HCT116 (cell line): ENCODE measurements at regions not wholly inside any gene's neighbourhood (a gene's known extent, or its start where the extent isn't known, plus 50 kb on each side); places are given as distances from the start of the nearest gene placed in this dataset.

Source experiments
- ATAC-seq: fragments of 200-7000 bp; cut with Tn5 transposase; 2 replicates; pipeline ENCODE4 v1.9.1; 2020; ENCODE audit warnings: mild to moderate bottlenecking, moderate library complexity
- BruUV-seq: library from RNA; stranded (reverse); fragments of 400-500 nt; replicated peaks from 2 replicates; lab custom pipeline; 2021; lab: Mats Ljungman, UMichigan
- CTCF ChIA-PET: fragments of 300-600 bp; sonication (Branson Sonifier 250); formaldehyde crosslinking; loops from one replicate; lab custom pipeline; 2021; ENCODE audit warnings: antibody characterized with exemption; lab: Charles Lee
- POLR2A ChIA-PET: fragments of 300-600, 350-600 bp; sonication (Branson Sonifier 250); formaldehyde crosslinking; loops from one replicate; lab custom pipeline; 2021; ENCODE audit warnings: antibody characterized with exemption; lab: Charles Lee
- RAD21 ChIA-PET, 2 experiments: fragments of 300-600 bp; sonication (Branson Sonifier 250); formaldehyde crosslinking; loops; one replicate each; lab custom pipeline; 2023; ENCODE audit warnings: low total read pairs in 2 of 2; ENCODE audit not compliant: uncharacterized antibody in 2 of 2, unreplicated experiment in 2 of 2, low non-redundant PET in 1 of 2; lab: Charles Lee
- DNase-seq: peaks from one replicate; pipeline ENCODE4 v3.0.0-alpha.2; 2010; ENCODE audit warnings: low read depth, low spot score
- H2AFZ ChIP-seq: fragments of 200-600 bp; shearing (Covaris generic), sonication (generic); 2 replicates; pipeline ENCODE4 v1.6.1; 2017; ENCODE audit warnings: low read depth, mixed run types, mixed read lengths, antibody characterized with exemption, low read length; ENCODE audit not compliant: poor library complexity, severe bottlenecking
- H3K27ac ChIP-seq: 2 replicates; pipeline ENCODE4 v1.5.1; 2012; ENCODE audit warnings: low read depth, low read length
- H3K27me3 ChIP-seq: fragments of 200-600 bp; sonication (generic); 2 replicates; pipeline ENCODE4 v1.6.1; 2016; ENCODE audit warnings: mixed run types, low read length, mixed read lengths; ENCODE audit not compliant: insufficient read depth
- H3K36me3 ChIP-seq, 2 experiments: fragments of 200-500 bp in 1 of 2; fragments of 200-600 bp in 1 of 2; sonication (Bioruptor generic) in 1 of 2; sonication (generic) in 1 of 2; 2 replicates each; pipeline versions ENCODE4 v1.5.1 to v1.6.1; 2014 to 2016; ENCODE audit warnings: low read length in 2 of 2, inconsistent platforms in 1 of 2, mixed read lengths in 1 of 2, mixed run types in 1 of 2; ENCODE audit not compliant: insufficient read depth in 2 of 2, control insufficient read depth in 1 of 2
- H3K4me1 ChIP-seq, 2 experiments: fragments of 200-600 bp in 1 of 2; sonication (generic) in 1 of 2; 2 replicates each; pipeline versions ENCODE4 v1.5.1 to v1.6.1; 2012 to 2017; ENCODE audit warnings: low read length in 2 of 2, inconsistent platforms in 1 of 2, mild to moderate bottlenecking in 1 of 2, mixed read lengths in 1 of 2, mixed run types in 1 of 2, moderate library complexity in 1 of 2; ENCODE audit not compliant: insufficient read depth in 2 of 2, control insufficient read depth in 1 of 2
- H3K4me2 ChIP-seq: fragments of 200-600 bp; sonication (generic); 2 replicates; pipeline ENCODE4 v1.6.1; 2017; ENCODE audit warnings: mixed run types, low read length, mixed read lengths
- H3K4me3 ChIP-seq, 2 experiments: fragments of 200-600 bp in 1 of 2; sonication (generic) in 1 of 2; replicated peaks in 1 of 2; 2 replicates each; pipeline ENCODE4 v1.5.1; 2011 to 2016; ENCODE audit warnings: low read length in 2 of 2, control low read depth in 1 of 2, low read depth in 1 of 2, mild to moderate bottlenecking in 1 of 2, mixed read lengths in 1 of 2, mixed run types in 1 of 2
- H3K79me2 ChIP-seq: fragments of 200-600 bp; sonication (generic); 2 replicates; pipeline ENCODE4 v1.6.1; 2017; ENCODE audit warnings: mild to moderate bottlenecking, mixed run types, low read length, moderate library complexity, mixed read lengths; ENCODE audit not compliant: insufficient read depth
- H3K9ac ChIP-seq: fragments of 200-600 bp; sonication (generic); 2 replicates; pipeline ENCODE4 v1.6.1; 2016; ENCODE audit warnings: low read length, mixed read lengths
- H3K9me2 ChIP-seq: fragments of 200-600 bp; sonication (generic), shearing (Covaris generic); 2 replicates; pipeline ENCODE4 v1.6.1; 2017; ENCODE audit warnings: mixed run types, mild to moderate bottlenecking, moderate library complexity; ENCODE audit not compliant: insufficient read depth
- H3K9me3 ChIP-seq, 2 experiments: fragments of 200-500 bp in 1 of 2; fragments of 200-600 bp in 1 of 2; sonication (Bioruptor generic) in 1 of 2; sonication (generic) in 1 of 2; 2 replicates each; pipeline ENCODE4 v1.6.1; 2014 to 2017; ENCODE audit warnings: low read length in 2 of 2, mixed read lengths in 2 of 2, inconsistent platforms in 1 of 2, low read depth in 1 of 2, mild to moderate bottlenecking in 1 of 2, mixed run types in 1 of 2, moderate library complexity in 1 of 2; ENCODE audit not compliant: control insufficient read depth in 1 of 2, insufficient read depth in 1 of 2
- H4K20me1 ChIP-seq: fragments of 200-600 bp; sonication (generic), shearing (Covaris generic); 2 replicates; pipeline ENCODE4 v1.6.1; 2017; ENCODE audit warnings: mixed run types, mild to moderate bottlenecking, moderate library complexity; ENCODE audit not compliant: insufficient read depth
- CBX3 ChIP-seq: IDR thresholded peaks from 2 replicates; pipeline ENCODE4 v1.6.1; 2012; ENCODE audit warnings: low read depth
- CEBPB ChIP-seq: IDR thresholded peaks from 2 replicates; pipeline ENCODE4 v1.6.1; 2012; ENCODE audit warnings: low read depth
- EZH2 ChIP-seq: fragments of 200-600 bp; sonication (generic); IDR thresholded peaks from 2 replicates; pipeline ENCODE4 v1.6.1; 2017; ENCODE audit warnings: antibody characterized with exemption, mixed run types
- EZH2phosphoT487 ChIP-seq: fragments of 200-600 bp; IDR thresholded peaks from 2 replicates; pipeline ENCODE4 v1.6.1; 2018; ENCODE audit warnings: antibody characterized with exemption, borderline replicate concordance
- POLR2A ChIP-seq: IDR thresholded peaks from 2 replicates; pipeline ENCODE4 v1.7.0; 2011; ENCODE audit warnings: borderline replicate concordance; ENCODE audit not compliant: insufficient read depth, insufficient read length; ENCODE audit errors: extremely low read depth
- POLR2AphosphoS5 ChIP-seq: IDR thresholded peaks from 2 replicates; pipeline ENCODE4 v1.6.1; 2011; ENCODE audit warnings: mild to moderate bottlenecking, low read depth, low read length, moderate library complexity
- SIN3A ChIP-seq: IDR thresholded peaks from 2 replicates; pipeline ENCODE4 v1.6.1; 2012; ENCODE audit warnings: low read depth
- SRF ChIP-seq: IDR thresholded peaks from 2 replicates; pipeline ENCODE4 v1.6.1; 2012; ENCODE audit warnings: low read depth
- YY1 ChIP-seq: IDR thresholded peaks from 2 replicates; pipeline ENCODE4 v1.6.1; 2011; ENCODE audit warnings: low read length, low read depth, moderate library complexity, mild to moderate bottlenecking; ENCODE audit not compliant: insufficient replicate concordance; ENCODE audit errors: extremely low read depth
- ZFX ChIP-seq: fragments of 450-650 bp; IDR thresholded peaks from 2 replicates; pipeline ENCODE4 v1.6.1; 2017
- intact Hi-C: fragments of 100-400 bp; cut with micrococcal nuclease; formaldehyde crosslinking; loops from 2 replicates; pipeline ENCODE4 v1.10.0; 2022
- TF ChIP-seq, protein P1 (sequence below): IDR thresholded peaks from 2 replicates; pipeline ENCODE4 v1.6.1; 2012
- TF ChIP-seq, protein P2 (sequence below): IDR thresholded peaks from 2 replicates; pipeline ENCODE4 v1.6.1; 2011; ENCODE audit warnings: mild to moderate bottlenecking, low read length, moderate library complexity; ENCODE audit not compliant: insufficient replicate concordance; ENCODE audit errors: extremely low read depth
- TF ChIP-seq, protein P3 (sequence below): IDR thresholded peaks from 2 replicates; pipeline ENCODE4 v1.6.1; 2012; ENCODE audit warnings: low read depth
- TF ChIP-seq, protein P4 (sequence below), 3 experiments: fragments of 200-600 bp in 1 of 3; sonication (generic) in 1 of 3; IDR thresholded peaks in 2 of 3; conservative IDR thresholded peaks in 1 of 3; 2 replicates each; pipeline ENCODE4 v1.5.1; 2012 to 2017; ENCODE audit warnings: low read depth in 2 of 3, low read length in 2 of 3, antibody characterized with exemption in 1 of 3, borderline replicate concordance in 1 of 3, control low read depth in 1 of 3, mild to moderate bottlenecking in 1 of 3, mixed read lengths in 1 of 3, mixed run types in 1 of 3, moderate library complexity in 1 of 3; ENCODE audit not compliant: insufficient read depth in 1 of 3
- TF ChIP-seq, protein P5 (sequence below): IDR thresholded peaks from 2 replicates; pipeline ENCODE4 v1.6.1; 2012

DNA sequence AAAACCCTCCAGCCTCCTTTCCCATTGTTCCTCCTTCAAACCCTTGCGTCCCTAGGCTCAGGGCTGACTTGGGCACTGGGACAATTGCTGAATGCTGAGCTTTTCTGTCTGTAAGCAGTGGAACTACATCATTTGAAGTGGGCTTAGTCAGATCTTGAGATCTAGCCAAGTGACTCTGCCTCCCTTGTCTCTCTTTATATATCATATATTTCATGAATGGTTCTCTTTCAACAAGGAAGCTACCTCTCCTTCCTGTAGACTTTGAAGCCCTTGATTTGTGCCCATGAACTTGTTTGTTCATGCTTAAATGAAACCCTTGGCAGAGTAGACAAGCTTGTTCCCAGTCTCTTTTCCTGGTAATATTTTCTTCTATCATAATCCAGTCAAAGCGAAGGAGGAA lies 60.0 kb upstream of the KIF13A start:
- intact Hi-C loops: no loop called here
- BruUV-seq: no TSS peak
- no peak overlapping the region for H2AFZ ChIP-seq
- H3K4me2 ChIP-seq: no peak overlapping the region
- H3K4me1 ChIP-seq: peaks cover 11 to 14% of the 10 kb centered on the region in 2 experiments
- no peaks in the 10 kb centered on the region for H3K27me3 ChIP-seq
- H3K36me3 ChIP-seq: no peaks in the 10 kb centered on the region
- no peak overlapping the region for H3K9ac ChIP-seq
- no peaks in the 10 kb centered on the region for H3K9me2 ChIP-seq
- DNase-seq (no peak), ATAC-seq (no peak)
- no peak overlapping the region for H3K27ac ChIP-seq
- ChIA-PET CTCF (no interaction called here), RAD21 (no interaction called here), POLR2A (no interaction called here)
- no peaks in the 10 kb centered on the region for H4K20me1 ChIP-seq
- TF ChIP-seq, protein P1, sequence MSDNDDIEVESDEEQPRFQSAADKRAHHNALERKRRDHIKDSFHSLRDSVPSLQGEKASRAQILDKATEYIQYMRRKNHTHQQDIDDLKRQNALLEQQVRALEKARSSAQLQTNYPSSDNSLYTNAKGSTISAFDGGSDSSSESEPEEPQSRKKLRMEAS: no peak
- TF ChIP-seq, protein P2, sequence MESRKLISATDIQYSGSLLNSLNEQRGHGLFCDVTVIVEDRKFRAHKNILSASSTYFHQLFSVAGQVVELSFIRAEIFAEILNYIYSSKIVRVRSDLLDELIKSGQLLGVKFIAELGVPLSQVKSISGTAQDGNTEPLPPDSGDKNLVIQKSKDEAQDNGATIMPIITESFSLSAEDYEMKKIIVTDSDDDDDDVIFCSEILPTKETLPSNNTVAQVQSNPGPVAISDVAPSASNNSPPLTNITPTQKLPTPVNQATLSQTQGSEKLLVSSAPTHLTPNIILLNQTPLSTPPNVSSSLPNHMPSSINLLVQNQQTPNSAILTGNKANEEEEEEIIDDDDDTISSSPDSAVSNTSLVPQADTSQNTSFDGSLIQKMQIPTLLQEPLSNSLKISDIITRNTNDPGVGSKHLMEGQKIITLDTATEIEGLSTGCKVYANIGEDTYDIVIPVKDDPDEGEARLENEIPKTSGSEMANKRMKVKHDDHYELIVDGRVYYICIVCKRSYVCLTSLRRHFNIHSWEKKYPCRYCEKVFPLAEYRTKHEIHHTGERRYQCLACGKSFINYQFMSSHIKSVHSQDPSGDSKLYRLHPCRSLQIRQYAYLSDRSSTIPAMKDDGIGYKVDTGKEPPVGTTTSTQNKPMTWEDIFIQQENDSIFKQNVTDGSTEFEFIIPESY: no peak
- TF ChIP-seq EZH2phosphoT487 (no peak), EZH2 (no peak), POLR2A (no peak), SRF (no peak), CEBPB (no peak), SIN3A (no peak), CBX3 (no peak), POLR2AphosphoS5 (no peak), YY1 (no peak), ZFX (no peak)
- TF ChIP-seq, protein P3, sequence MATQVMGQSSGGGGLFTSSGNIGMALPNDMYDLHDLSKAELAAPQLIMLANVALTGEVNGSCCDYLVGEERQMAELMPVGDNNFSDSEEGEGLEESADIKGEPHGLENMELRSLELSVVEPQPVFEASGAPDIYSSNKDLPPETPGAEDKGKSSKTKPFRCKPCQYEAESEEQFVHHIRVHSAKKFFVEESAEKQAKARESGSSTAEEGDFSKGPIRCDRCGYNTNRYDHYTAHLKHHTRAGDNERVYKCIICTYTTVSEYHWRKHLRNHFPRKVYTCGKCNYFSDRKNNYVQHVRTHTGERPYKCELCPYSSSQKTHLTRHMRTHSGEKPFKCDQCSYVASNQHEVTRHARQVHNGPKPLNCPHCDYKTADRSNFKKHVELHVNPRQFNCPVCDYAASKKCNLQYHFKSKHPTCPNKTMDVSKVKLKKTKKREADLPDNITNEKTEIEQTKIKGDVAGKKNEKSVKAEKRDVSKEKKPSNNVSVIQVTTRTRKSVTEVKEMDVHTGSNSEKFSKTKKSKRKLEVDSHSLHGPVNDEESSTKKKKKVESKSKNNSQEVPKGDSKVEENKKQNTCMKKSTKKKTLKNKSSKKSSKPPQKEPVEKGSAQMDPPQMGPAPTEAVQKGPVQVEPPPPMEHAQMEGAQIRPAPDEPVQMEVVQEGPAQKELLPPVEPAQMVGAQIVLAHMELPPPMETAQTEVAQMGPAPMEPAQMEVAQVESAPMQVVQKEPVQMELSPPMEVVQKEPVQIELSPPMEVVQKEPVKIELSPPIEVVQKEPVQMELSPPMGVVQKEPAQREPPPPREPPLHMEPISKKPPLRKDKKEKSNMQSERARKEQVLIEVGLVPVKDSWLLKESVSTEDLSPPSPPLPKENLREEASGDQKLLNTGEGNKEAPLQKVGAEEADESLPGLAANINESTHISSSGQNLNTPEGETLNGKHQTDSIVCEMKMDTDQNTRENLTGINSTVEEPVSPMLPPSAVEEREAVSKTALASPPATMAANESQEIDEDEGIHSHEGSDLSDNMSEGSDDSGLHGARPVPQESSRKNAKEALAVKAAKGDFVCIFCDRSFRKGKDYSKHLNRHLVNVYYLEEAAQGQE: no peak
- TF ChIP-seq, protein P4, sequence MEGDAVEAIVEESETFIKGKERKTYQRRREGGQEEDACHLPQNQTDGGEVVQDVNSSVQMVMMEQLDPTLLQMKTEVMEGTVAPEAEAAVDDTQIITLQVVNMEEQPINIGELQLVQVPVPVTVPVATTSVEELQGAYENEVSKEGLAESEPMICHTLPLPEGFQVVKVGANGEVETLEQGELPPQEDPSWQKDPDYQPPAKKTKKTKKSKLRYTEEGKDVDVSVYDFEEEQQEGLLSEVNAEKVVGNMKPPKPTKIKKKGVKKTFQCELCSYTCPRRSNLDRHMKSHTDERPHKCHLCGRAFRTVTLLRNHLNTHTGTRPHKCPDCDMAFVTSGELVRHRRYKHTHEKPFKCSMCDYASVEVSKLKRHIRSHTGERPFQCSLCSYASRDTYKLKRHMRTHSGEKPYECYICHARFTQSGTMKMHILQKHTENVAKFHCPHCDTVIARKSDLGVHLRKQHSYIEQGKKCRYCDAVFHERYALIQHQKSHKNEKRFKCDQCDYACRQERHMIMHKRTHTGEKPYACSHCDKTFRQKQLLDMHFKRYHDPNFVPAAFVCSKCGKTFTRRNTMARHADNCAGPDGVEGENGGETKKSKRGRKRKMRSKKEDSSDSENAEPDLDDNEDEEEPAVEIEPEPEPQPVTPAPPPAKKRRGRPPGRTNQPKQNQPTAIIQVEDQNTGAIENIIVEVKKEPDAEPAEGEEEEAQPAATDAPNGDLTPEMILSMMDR (IDR thresholded peaks at IDR 0.05 in 2 of 3, conservative IDR thresholded peaks at IDR 0.05 in 1 of 3; ENCODE audit: borderline replicate concordance in 1 of 3, insufficient read depth in 1 of 3, low read depth in 2 of 3, low read length in 2 of 3): no peak
- TF ChIP-seq, protein P5, sequence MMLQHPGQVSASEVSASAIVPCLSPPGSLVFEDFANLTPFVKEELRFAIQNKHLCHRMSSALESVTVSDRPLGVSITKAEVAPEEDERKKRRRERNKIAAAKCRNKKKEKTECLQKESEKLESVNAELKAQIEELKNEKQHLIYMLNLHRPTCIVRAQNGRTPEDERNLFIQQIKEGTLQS: no peak
- H3K9me3 ChIP-seq: no peaks in the 10 kb centered on the region
- H3K79me2 ChIP-seq: no peaks in the 10 kb centered on the region
- H3K4me3 ChIP-seq: no peak overlapping the region
